DND-41 (cell line): ENCODE measurements at regions not wholly inside any gene's neighbourhood (a gene's known extent, or its start where the extent isn't known, plus 50 kb on each side); places are given as distances from the start of the nearest gene placed in this dataset.
"Not testable (repeated sequence)": the region's sequence is repeated elsewhere in the genome, so short reads cannot be mapped to it uniquely, and the experiment has no call there.

Source experiments
- ATAC-seq: fragments of 200-7000 bp; cut with Tn5 transposase; 3 replicates; pipeline ENCODE4 v1.9.1; 2021; ENCODE audit warnings: low read depth; ENCODE audit not compliant: insufficient read depth
- DNase-seq: peaks from one replicate; pipeline ENCODE4 v3.0.0-alpha.2; 2020
- H2AFZ ChIP-seq: 2 replicates; pipeline ENCODE4 v1.6.0; 2012; ENCODE audit warnings: low read depth, low read length
- H3K27ac ChIP-seq: 2 replicates; pipeline ENCODE4 v1.5.1; 2012; ENCODE audit warnings: low read length, inconsistent platforms
- H3K27me3 ChIP-seq: fragments of 200-600 bp; sonication (generic); 2 replicates; pipeline ENCODE4 v1.6.0; 2012; ENCODE audit warnings: low read length, mild to moderate bottlenecking, inconsistent platforms; ENCODE audit not compliant: insufficient read depth, poor library complexity
- H3K36me3 ChIP-seq: 2 replicates; pipeline ENCODE4 v1.5.1; 2012; ENCODE audit warnings: low read length, inconsistent platforms; ENCODE audit not compliant: insufficient read depth
- H3K4me1 ChIP-seq: 2 replicates; pipeline ENCODE4 v1.5.1; 2012; ENCODE audit warnings: mild to moderate bottlenecking, low read length; ENCODE audit not compliant: insufficient read depth
- H3K4me2 ChIP-seq: 2 replicates; pipeline ENCODE4 v1.6.0; 2012; ENCODE audit warnings: mild to moderate bottlenecking, moderate library complexity, low read length, inconsistent platforms; ENCODE audit not compliant: insufficient read depth
- H3K4me3 ChIP-seq, 2 experiments: fragments of 200-600 bp in 1 of 2; shearing (Covaris generic) in 1 of 2; 2 replicates each; pipeline ENCODE4 v1.5.1; 2012 to 2016; ENCODE audit warnings: inconsistent platforms in 2 of 2, low read length in 2 of 2, mild to moderate bottlenecking in 2 of 2, low read depth in 1 of 2, moderate library complexity in 1 of 2
- H3K79me2 ChIP-seq: 2 replicates; pipeline ENCODE4 v1.6.0; 2012; ENCODE audit warnings: low read length, inconsistent platforms; ENCODE audit not compliant: insufficient read depth
- H3K9ac ChIP-seq: 2 replicates; pipeline ENCODE4 v1.6.0; 2012; ENCODE audit warnings: low read depth, mild to moderate bottlenecking, inconsistent platforms, low read length, moderate library complexity
- H3K9me3 ChIP-seq: 2 replicates; pipeline ENCODE4 v1.5.1; 2012; ENCODE audit warnings: low read length, moderate library complexity, mild to moderate bottlenecking, inconsistent platforms; ENCODE audit not compliant: insufficient read depth, severe bottlenecking
- H4K20me1 ChIP-seq: 2 replicates; pipeline ENCODE4 v1.6.0; 2012; ENCODE audit warnings: low read length; ENCODE audit not compliant: insufficient read depth
- CTCF ChIP-seq: IDR thresholded peaks from 2 replicates; pipeline ENCODE4 v1.5.1; 2012; ENCODE audit warnings: borderline replicate concordance, low read length, moderate library complexity, mild to moderate bottlenecking; ENCODE audit not compliant: poor library complexity, severe bottlenecking; ENCODE audit errors: extremely low read depth
- EZH2 ChIP-seq: IDR thresholded peaks from 3 replicates; pipeline ENCODE4 v1.6.1; 2012; ENCODE audit warnings: borderline replicate concordance, low read depth, mild to moderate bottlenecking, moderate library complexity, low read length, inconsistent platforms; ENCODE audit not compliant: severe bottlenecking

GRCh38 chr2:91422102-91422501 lies 2730.6 kb downstream of the RPIA start:
- ATAC-seq, H2AFZ ChIP-seq, H3K4me1 ChIP-seq, H3K79me2 ChIP-seq, H3K4me3 ChIP-seq, H3K36me3 ChIP-seq, H3K4me2 ChIP-seq, H4K20me1 ChIP-seq, H3K27ac ChIP-seq, H3K27me3 ChIP-seq, H3K9ac ChIP-seq, DNase-seq: not testable (repeated sequence)
- H3K9me3 ChIP-seq, result peaks cover 13% of the 10 kb centered on the region

- H3K27ac ChIP-seq, H3K4me3 ChIP-seq, H4K20me1 ChIP-seq, DNase-seq, H3K9me3 ChIP-seq, H3K4me1 ChIP-seq, H3K27me3 ChIP-seq, H3K79me2 ChIP-seq, H3K36me3 ChIP-seq, ATAC-seq, H3K9ac ChIP-seq, H2AFZ ChIP-seq, H3K4me2 ChIP-seq: not testable (repeated sequence)
Observed at GRCh38 chr2:91427148-91427547, 2735.7 kb downstream of the RPIA start.

GRCh38 chr2:91441932-91442245 lies 2750.4 kb downstream of the RPIA start:
- DNase-seq, ATAC-seq, H3K27me3 ChIP-seq, H3K79me2 ChIP-seq, H3K4me2 ChIP-seq, H3K9ac ChIP-seq, H3K4me3 ChIP-seq, H2AFZ ChIP-seq, H3K9me3 ChIP-seq, H3K36me3 ChIP-seq, H4K20me1 ChIP-seq, H3K4me1 ChIP-seq, H3K27ac ChIP-seq: not testable (repeated sequence)

- Histone ChIP-seq H3K9ac (no peak overlapping the region), H3K79me2 (no peaks in the 10 kb centered on the region), H4K20me1 (no peaks in the 10 kb centered on the region), H3K27me3 (no peaks in the 10 kb centered on the region), H3K9me3 (peaks cover 7% of the 10 kb centered on the region), H3K4me3 (no peak overlapping the region), H3K36me3 (no peaks in the 10 kb centered on the region), H3K27ac (no peak overlapping the region), H3K4me2 (no peak overlapping the region), H3K4me1 (no peaks in the 10 kb centered on the region), H2AFZ (no peak overlapping the region)
- TF ChIP-seq EZH2 (no peak), CTCF (no peak)
- no peak for ATAC-seq
- DNase-seq, result no peak
Observed at GRCh38 chr2:91442246-91442905, 2750.9 kb downstream of the RPIA start.

GRCh38 chr2:91442906-91443729 lies 2751.6 kb downstream of the RPIA start:
- H3K79me2 ChIP-seq, H4K20me1 ChIP-seq, H3K36me3 ChIP-seq, H3K4me1 ChIP-seq, H3K4me3 ChIP-seq, H2AFZ ChIP-seq, H3K9ac ChIP-seq, ATAC-seq, H3K27me3 ChIP-seq, DNase-seq, H3K4me2 ChIP-seq, H3K27ac ChIP-seq, H3K9me3 ChIP-seq: not testable (repeated sequence)

- ATAC-seq, H3K9me3 ChIP-seq: not testable (repeated sequence)
Observed at GRCh38 chr2:91443730-91444115, 2752.2 kb downstream of the RPIA start.

GRCh38 chr2:91445705-91446104 lies 2754.2 kb downstream of the RPIA start:
- not testable (repeated sequence) for H3K4me3 ChIP-seq, H3K4me1 ChIP-seq, H4K20me1 ChIP-seq, DNase-seq, H3K9me3 ChIP-seq, H3K27ac ChIP-seq, ATAC-seq, H3K79me2 ChIP-seq, H3K9ac ChIP-seq, H3K4me2 ChIP-seq, H2AFZ ChIP-seq, H3K27me3 ChIP-seq, H3K36me3 ChIP-seq

More at GRCh38 chr2:91443730-91444115, 2752.2 kb downstream of the RPIA start:
- H3K4me1 ChIP-seq, DNase-seq, H3K36me3 ChIP-seq, H2AFZ ChIP-seq, H3K9ac ChIP-seq, H3K4me3 ChIP-seq, H3K27ac ChIP-seq, H4K20me1 ChIP-seq, H3K4me2 ChIP-seq, H3K27me3 ChIP-seq, H3K79me2 ChIP-seq: not testable (repeated sequence)
